GM21737 (cell line): ENCODE measurements at regions not wholly inside any gene's neighbourhood (a gene's known extent, or its start where the extent isn't known, plus 50 kb on each side); places are given as distances from the start of the nearest gene placed in this dataset.

ENCODE experiments used
- ATAC-seq: cut with Tn5 transposase; IDR thresholded peaks from one replicate; pipeline ENCODE4 v1.9.1; 2021; ENCODE audit warnings: mild to moderate bottlenecking, moderate library complexity; ENCODE audit not compliant: unreplicated experiment

- no peak for ATAC-seq
Observed at GRCh38 chr6:111957623-111958315, 84.5 kb upstream of the FYN start.

DNA sequence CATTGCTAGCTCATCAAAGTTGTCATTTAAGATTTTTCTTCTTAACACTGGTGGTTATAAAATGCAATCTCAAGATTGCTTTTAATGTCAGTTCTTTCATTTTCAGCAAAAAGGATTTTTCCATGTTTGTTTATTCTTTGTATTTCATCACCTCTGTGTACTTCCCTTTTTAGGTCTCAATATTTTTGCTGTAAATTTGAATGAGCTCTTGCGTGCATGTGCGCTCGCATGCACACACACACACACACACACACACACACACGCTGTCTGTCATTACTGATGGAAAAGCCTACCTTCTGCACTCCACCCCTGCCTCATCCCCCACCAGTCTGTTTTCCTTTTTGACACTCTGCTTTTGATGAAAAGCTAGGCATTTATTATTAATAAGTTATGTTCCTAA lies 85.3 kb upstream of the FYN start:
- no peak for ATAC-seq

DNA sequence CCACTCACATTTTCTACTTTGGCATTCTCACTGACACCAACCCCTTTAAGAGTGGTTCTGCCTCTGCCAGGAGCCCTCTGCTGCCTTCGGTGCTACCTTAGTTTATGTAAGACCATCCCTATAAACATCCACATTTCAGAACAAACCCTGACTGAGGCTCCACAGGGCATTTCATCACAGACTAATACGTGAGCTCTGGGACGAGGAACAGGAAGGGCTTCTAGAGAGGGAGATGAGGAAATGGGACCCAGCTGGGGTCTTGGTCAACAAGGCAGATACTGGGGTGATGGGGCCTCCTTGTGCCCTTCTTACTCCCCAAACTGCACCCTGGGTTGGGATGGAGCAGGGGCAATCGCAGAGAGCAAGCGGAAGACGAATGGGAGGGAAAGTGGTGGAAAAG lies 86.5 kb upstream of the FYN start:
- no peak for ATAC-seq

GRCh38 chr6:111967131-111967530 lies 86.8 kb upstream of the CCN6 start:
- no peak for ATAC-seq

- no peak for ATAC-seq
Observed at GRCh38 chr6:111970426-111970825, 83.5 kb upstream of the CCN6 start.

DNA sequence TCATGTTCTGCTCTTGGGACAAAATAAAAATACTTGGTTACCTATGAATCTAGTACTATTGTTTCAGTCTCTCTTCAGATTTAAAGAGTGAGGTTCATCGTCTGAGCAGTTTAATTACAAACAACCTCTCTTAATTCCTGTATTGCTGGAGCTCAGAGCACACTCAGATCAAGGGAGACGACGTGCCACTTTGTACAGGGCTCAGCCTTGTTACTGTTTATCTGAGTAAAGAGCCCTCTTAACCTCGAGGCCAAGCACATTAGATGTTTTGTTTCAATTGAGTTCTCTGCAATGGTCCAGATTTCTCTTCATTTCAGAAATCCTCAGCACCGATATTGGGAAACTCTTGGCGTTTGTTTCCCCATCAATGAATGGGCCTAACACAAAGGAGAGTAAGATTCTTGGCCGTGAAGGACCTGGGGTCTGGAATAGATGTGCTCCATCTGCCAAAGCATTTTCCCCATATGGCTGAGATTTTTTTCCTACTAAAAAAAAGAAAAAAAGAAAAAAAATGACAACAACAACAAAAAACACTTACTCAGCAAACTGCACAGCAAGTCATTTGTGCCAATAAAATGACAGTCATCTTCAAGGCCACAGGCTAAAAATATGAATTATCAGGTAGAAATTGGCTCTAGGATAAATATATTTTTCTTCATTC lies 82.6 kb upstream of the CCN6 start:
- no peak for ATAC-seq

- ATAC-seq, result no peak
Observed at GRCh38 chr6:111971866-111972532, 81.9 kb upstream of the CCN6 start.

DNA sequence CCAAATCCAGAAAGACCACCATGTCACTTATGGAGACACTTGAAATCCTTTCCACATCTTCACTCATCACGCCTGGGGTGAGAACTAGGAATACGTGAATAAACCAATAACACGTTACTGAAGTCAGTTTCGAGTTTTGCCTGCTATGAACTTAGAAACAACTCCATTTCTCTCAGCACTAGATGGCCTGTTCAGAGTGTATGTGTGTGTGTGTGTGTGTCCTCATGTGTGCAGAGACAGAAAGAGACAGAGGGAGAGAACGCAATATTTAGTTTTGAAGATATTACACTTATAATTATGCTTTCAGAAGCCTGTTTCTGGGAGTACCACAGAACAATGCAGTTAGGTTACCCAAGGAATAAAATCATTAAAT lies 81.2 kb upstream of the CCN6 start:
- ATAC-seq, result no peak

DNA sequence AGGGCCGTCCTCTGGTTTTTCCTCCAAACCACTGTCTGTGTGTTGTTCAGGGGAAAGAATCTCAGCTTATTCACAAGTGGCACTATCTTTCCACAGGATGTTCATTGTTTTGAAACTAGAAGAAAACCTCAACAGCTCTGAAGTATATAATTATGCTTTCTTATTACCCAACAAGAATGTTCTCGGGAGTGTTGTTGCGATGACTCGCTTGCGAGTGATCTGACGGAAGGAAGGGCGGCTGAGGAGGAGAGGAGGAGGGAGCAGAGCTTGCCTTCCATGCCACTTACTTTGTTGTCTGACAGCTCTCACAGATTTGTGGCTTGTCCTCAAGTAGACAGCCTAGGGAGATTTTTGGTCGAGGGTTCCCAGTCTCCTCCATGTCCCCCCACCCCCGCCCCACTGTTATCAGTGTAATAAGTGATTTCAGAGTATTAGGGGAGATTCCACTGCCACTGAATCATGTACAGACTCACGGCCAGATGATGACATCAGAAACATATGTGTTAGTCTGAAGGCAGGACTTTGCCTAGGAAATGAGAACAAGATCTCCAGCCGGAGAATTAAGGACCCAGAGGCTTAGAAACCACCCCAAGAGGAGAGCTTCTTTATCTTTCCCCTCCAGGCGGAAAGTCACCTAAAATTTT lies 80.7 kb upstream of the CCN6 start:
- ATAC-seq, result no peak

GRCh38 chr6:111973927-111974639 lies 79.8 kb upstream of the CCN6 start:
- ATAC-seq, result no peak

GRCh38 chr6:111975466-111975865 lies 78.4 kb upstream of the CCN6 start:
- no peak for ATAC-seq

DNA sequence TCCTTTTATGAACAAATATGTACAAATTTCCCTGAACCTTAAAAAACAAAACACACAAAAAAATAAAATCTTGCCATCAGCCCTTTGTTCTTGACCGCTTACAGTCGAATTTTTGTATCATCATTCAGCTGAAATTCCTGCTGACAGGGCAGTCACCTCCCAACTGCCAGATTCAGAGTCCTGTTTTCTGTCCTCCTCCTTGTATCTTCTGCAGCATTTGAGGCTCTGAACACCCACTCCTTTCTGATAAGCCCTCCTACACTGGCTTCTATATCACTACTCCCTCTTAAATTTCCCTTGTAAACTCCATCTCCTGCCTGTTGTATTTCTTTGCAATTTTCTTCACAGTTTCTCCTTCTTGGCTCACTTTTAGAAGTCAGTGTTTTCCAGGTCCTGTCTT lies 77.8 kb upstream of the CCN6 start:
- ATAC-seq, result no peak

DNA sequence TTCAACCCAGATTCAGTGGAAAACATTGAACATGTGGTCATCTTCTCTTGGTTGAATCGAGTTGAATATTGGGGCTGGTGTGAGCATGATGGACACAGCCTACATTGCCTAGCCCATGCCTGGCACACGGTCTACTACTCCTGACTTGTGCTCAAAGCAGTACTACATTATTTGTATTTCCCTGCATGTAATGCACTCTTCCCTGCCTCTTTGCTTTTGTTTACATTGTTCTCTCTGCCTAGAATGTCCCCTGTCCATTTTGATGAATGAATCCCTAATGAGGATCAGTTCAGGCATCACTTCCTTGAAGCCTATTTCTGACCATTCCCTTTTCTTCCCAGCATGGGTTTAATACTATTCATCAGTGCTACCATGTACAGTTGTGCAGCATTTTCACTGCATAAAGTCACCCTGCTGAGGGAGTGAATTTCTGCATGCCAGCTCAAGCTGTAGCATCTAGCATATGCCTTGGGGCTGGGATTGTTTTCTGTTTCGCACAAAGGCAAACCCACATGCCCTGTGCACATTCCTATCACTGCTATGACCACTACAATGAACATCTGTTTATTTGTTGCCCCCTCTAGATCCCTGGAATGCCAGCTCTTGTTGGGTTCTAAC lies 75.3 kb upstream of the CCN6 start:
- ATAC-seq, result no peak

- ATAC-seq, result no peak
Observed at GRCh38 chr6:111979633-111980032, 74.3 kb upstream of the CCN6 start.

DNA sequence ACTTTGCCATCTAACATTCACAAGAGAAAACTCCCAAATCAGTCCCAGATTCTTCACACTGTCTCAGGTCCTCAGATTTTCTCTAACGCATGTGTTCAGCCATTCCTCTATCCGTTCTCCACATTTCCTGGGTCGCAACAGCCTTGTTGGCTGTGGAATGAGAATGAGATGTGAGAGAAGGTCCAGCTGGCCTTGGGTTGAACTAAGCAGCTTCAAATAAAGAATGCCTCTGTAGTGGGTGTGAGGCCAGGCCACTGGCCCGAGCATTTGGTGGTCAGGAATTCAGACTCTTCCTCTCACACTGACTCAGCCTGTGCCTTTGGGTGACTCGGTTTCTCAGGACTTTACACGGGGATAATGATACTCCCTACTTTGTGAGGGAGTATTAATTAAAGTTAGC lies 73.8 kb upstream of the CCN6 start:
- ATAC-seq, result no peak

- no peak for ATAC-seq
Observed at GRCh38 chr6:111980971-111981840, 72.7 kb upstream of the CCN6 start.

DNA sequence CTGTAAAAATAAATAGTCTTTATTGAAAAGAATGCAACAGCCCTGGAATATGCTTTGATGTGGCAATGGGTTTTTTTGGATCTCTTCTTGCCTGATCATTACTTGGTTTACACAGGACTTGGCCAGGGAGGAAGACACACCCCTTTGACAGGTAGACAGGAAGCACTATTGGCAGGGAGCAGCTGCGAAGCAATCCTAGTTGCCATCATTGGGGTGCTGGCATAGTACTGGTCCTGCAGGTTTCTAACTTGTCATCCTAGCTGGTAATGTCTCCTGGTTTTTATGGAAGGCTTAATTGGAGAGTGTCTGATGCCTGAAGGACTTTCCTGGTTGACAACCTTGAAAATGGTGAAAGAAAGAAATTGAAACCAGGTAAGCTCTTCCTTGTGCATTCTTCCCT lies 71.2 kb upstream of the CCN6 start:
- ATAC-seq, result no peak

- no peak for ATAC-seq
Observed at GRCh38 chr6:111983193-111983592, 70.7 kb upstream of the CCN6 start.

GRCh38 chr6:111984081-111984480 lies 69.8 kb upstream of the CCN6 start:
- ATAC-seq, result no peak
